ENCODE measurements at regions not wholly inside any gene's neighbourhood (a gene's known extent, or its start where the extent isn't known, plus 50 kb on each side); places are given as distances from the start of the nearest gene placed in this dataset.

- no peak for DNase-seq
- intact Hi-C loops (cut with DNase I, micrococcal nuclease) = loop anchor here in 1 of 2 experiments (1.0 kb wide), 1 partner anchor 823 kb away; the partner anchor contains the start of gene MARCHF7
- Mint-ChIP-seq H3K36me3 (ENCODE audit: low read depth) (no peaks in the 10 kb centered on the region), H3K27ac (no peak overlapping the region), H3K4me1 (peaks cover 12% of the 10 kb centered on the region), H3K9me3 (ENCODE audit: low read depth) (no peaks in the 10 kb centered on the region), H3K27me3 (peaks cover 4% of the 10 kb centered on the region), H3K4me3 (no peak overlapping the region)
- ChIA-PET POLR2A (no interaction called here), CTCF (interaction anchor here (0.7 kb wide), 1 partner anchor 823 kb away, joined by 4 read pairs; no protein-coding TSS in a partner anchor)
- peak; percentile 88 for ATAC-seq
Observed at GRCh38 chr2:158889135-158889853, 79.1 kb upstream of the TANC1 start.

- Mint-ChIP-seq H3K4me3 (no peak overlapping the region), H3K4me1 (peaks cover 12% of the 10 kb centered on the region), H3K9me3 (ENCODE audit: low read depth) (no peaks in the 10 kb centered on the region), H3K27me3 (peaks cover 4% of the 10 kb centered on the region), H3K36me3 (ENCODE audit: low read depth) (no peaks in the 10 kb centered on the region), H3K27ac (no peak overlapping the region)
- POLR2A ChIA-PET = no interaction called here
- ATAC-seq (no peak), DNase-seq (no peak)
- intact Hi-C loops (cut with DNase I, micrococcal nuclease) = no loop called here
- CTCF ChIA-PET = no interaction called here
Observed at GRCh38 chr2:158890296-158890905, 78.0 kb upstream of the TANC1 start.

- Mint-ChIP-seq H3K27me3 (peaks cover 4% of the 10 kb centered on the region), H3K9me3 (ENCODE audit: low read depth) (no peaks in the 10 kb centered on the region), H3K4me1 (peaks cover 8% of the 10 kb centered on the region), H3K27ac (no peak overlapping the region), H3K36me3 (ENCODE audit: low read depth) (no peaks in the 10 kb centered on the region), H3K4me3 (no peak overlapping the region)
- intact Hi-C loops (cut with DNase I, micrococcal nuclease) = no loop called here
- DNase-seq (no peak), ATAC-seq (no peak)
- POLR2A ChIA-PET = no interaction called here
- CTCF ChIA-PET = no interaction called here
Observed at GRCh38 chr2:158893026-158893425, 75.4 kb upstream of the TANC1 start.

- H3K27ac Mint-ChIP-seq = no peak overlapping the region
- intact Hi-C loops (cut with DNase I, micrococcal nuclease) = no loop called here
- CTCF ChIA-PET = no interaction called here
- H3K27me3 Mint-ChIP-seq = peaks cover 4% of the 10 kb centered on the region
- no peaks in the 10 kb centered on the region for H3K36me3 Mint-ChIP-seq (ENCODE audit: low read depth)
- H3K4me3 Mint-ChIP-seq = no peak overlapping the region
- no peak for ATAC-seq
- no peaks in the 10 kb centered on the region for H3K9me3 Mint-ChIP-seq (ENCODE audit: low read depth)
- H3K4me1 Mint-ChIP-seq = peaks cover 8% of the 10 kb centered on the region
- POLR2A ChIA-PET = no interaction called here
- no peak for DNase-seq
Observed at GRCh38 chr2:158893474-158893873, 75.0 kb upstream of the TANC1 start.

- intact Hi-C loops (cut with DNase I, micrococcal nuclease) = no loop called here
- H3K4me1 Mint-ChIP-seq = peaks cover 5% of the 10 kb centered on the region
- H3K27me3 Mint-ChIP-seq = peaks cover 4% of the 10 kb centered on the region
- H3K27ac Mint-ChIP-seq = no peak overlapping the region
- CTCF ChIA-PET = no interaction called here
- H3K36me3 Mint-ChIP-seq (ENCODE audit: low read depth) = no peaks in the 10 kb centered on the region
- POLR2A ChIA-PET = no interaction called here
- ATAC-seq (peak; percentile 35), DNase-seq (no peak)
- H3K9me3 Mint-ChIP-seq (ENCODE audit: low read depth) = no peaks in the 10 kb centered on the region
- no peak overlapping the region for H3K4me3 Mint-ChIP-seq
Observed at GRCh38 chr2:158894078-158894477, 74.4 kb upstream of the TANC1 start.

GRCh38 chr2:158894572-158894971 is 73.9 kb upstream of the TANC1 start:
- DNase-seq (no peak), ATAC-seq (no peak)
- Mint-ChIP-seq H3K4me1 (peaks cover 1% of the 10 kb centered on the region), H3K4me3 (no peak overlapping the region), H3K9me3 (ENCODE audit: low read depth) (no peaks in the 10 kb centered on the region), H3K27me3 (peaks cover 4% of the 10 kb centered on the region), H3K27ac (no peak overlapping the region), H3K36me3 (ENCODE audit: low read depth) (no peaks in the 10 kb centered on the region)
- ChIA-PET CTCF (no interaction called here), POLR2A (no interaction called here)
- intact Hi-C loops (cut with DNase I, micrococcal nuclease) = no loop called here

GRCh38 chr2:158900345-158900744 is 68.1 kb upstream of the TANC1 start:
- Mint-ChIP-seq H3K9me3 (ENCODE audit: low read depth) (no peaks in the 10 kb centered on the region), H3K27me3 (no peaks in the 10 kb centered on the region), H3K27ac (no peak overlapping the region), H3K36me3 (ENCODE audit: low read depth) (no peaks in the 10 kb centered on the region), H3K4me1 (no peaks in the 10 kb centered on the region), H3K4me3 (no peak overlapping the region)
- POLR2A ChIA-PET = no interaction called here
- ATAC-seq (no peak), DNase-seq (no peak)
- intact Hi-C loops (cut with DNase I, micrococcal nuclease) = loop anchor here (5.0 kb wide), 4 partner anchors 287 to 1122 kb away; no protein-coding TSS in a partner anchor
- CTCF ChIA-PET = interaction anchor here (0.6 to 1.9 kb wide), 7 partner anchors 16 to 411 kb away, joined by 3 to 12 read pairs (median 3); no protein-coding TSS in a partner anchor

- intact Hi-C loops (cut with DNase I, micrococcal nuclease) = loop anchor here (5.0 kb wide), 4 partner anchors 285 to 1120 kb away; no protein-coding TSS in a partner anchor
- Mint-ChIP-seq H3K4me1 (no peaks in the 10 kb centered on the region), H3K27ac (no peak overlapping the region), H3K36me3 (ENCODE audit: low read depth) (no peaks in the 10 kb centered on the region), H3K27me3 (no peaks in the 10 kb centered on the region), H3K4me3 (no peak overlapping the region), H3K9me3 (ENCODE audit: low read depth) (no peaks in the 10 kb centered on the region)
- ChIA-PET CTCF (interaction anchor here (0.6 to 3.8 kb wide), 7 partner anchors 18 to 1019 kb away, joined by 3 to 33 read pairs (median 3); no protein-coding TSS in a partner anchor), POLR2A (interaction anchor here (0.7 kb wide), 1 partner anchor 228 kb away, joined by 3 read pairs; no protein-coding TSS in a partner anchor)
- no peak for DNase-seq
- ATAC-seq = no peak
Observed at GRCh38 chr2:158902005-158902398, 66.4 kb upstream of the TANC1 start.

- H3K27me3 Mint-ChIP-seq = no peaks in the 10 kb centered on the region
- H3K4me1 Mint-ChIP-seq = no peaks in the 10 kb centered on the region
- no peak overlapping the region for H3K4me3 Mint-ChIP-seq
- H3K9me3 Mint-ChIP-seq (ENCODE audit: low read depth) = no peaks in the 10 kb centered on the region
- DNase-seq = no peak
- ATAC-seq = no peak
- ChIA-PET POLR2A (no interaction called here), CTCF (interaction anchor here (0.6 to 3.8 kb wide), 6 partner anchors 80 to 245 kb away, joined by 3 to 33 read pairs (median 4); no protein-coding TSS in a partner anchor)
- H3K36me3 Mint-ChIP-seq (ENCODE audit: low read depth) = no peaks in the 10 kb centered on the region
- intact Hi-C loops (cut with DNase I, micrococcal nuclease) = loop anchor here (5.0 kb wide), 4 partner anchors 283 to 1118 kb away; no protein-coding TSS in a partner anchor
- no peak overlapping the region for H3K27ac Mint-ChIP-seq
Observed at GRCh38 chr2:158903711-158904405, 64.6 kb upstream of the TANC1 start.

- Mint-ChIP-seq H3K36me3 (ENCODE audit: low read depth) (no peaks in the 10 kb centered on the region), H3K27me3 (no peaks in the 10 kb centered on the region), H3K4me1 (no peaks in the 10 kb centered on the region), H3K27ac (no peak overlapping the region), H3K4me3 (no peak overlapping the region), H3K9me3 (ENCODE audit: low read depth) (no peaks in the 10 kb centered on the region)
- DNase-seq = no peak
- ChIA-PET POLR2A (no interaction called here), CTCF (interaction anchor here (0.7 to 3.8 kb wide), 3 partner anchors 81 to 219 kb away, joined by 3 to 33 read pairs (median 4); no protein-coding TSS in a partner anchor)
- no peak for ATAC-seq
- intact Hi-C loops (cut with DNase I, micrococcal nuclease) = loop anchor here (5.0 kb wide), 4 partner anchors 283 to 1118 kb away; no protein-coding TSS in a partner anchor
Observed at GRCh38 chr2:158904627-158905177, 63.7 kb upstream of the TANC1 start.

- ATAC-seq (no peak), DNase-seq (no peak)
- no peak overlapping the region for H3K4me3 Mint-ChIP-seq
- no peaks in the 10 kb centered on the region for H3K36me3 Mint-ChIP-seq (ENCODE audit: low read depth)
- no peaks in the 10 kb centered on the region for H3K4me1 Mint-ChIP-seq
- no peaks in the 10 kb centered on the region for H3K9me3 Mint-ChIP-seq (ENCODE audit: low read depth)
- no peak overlapping the region for H3K27ac Mint-ChIP-seq
- ChIA-PET POLR2A (no interaction called here), CTCF (no interaction called here)
- intact Hi-C loops (cut with DNase I, micrococcal nuclease) = no loop called here
- H3K27me3 Mint-ChIP-seq = no peaks in the 10 kb centered on the region
Observed at GRCh38 chr2:158905341-158905740, 63.1 kb upstream of the TANC1 start.

Data from activated CD4-positive, alpha-beta T cell treated with anti-CD3 and anti-CD28 coated beads for 36 hours (primary cell).